Hepatocyte (in vitro differentiated cells): ENCODE measurements at regions not wholly inside any gene's neighbourhood (a gene's known extent, or its start where the extent isn't known, plus 50 kb on each side); places are given as distances from the start of the nearest gene placed in this dataset.

Experiments
- CTCF ChIP-seq: fragments of 200-600 bp; sonication (generic); IDR thresholded peaks from 2 replicates; pipeline ENCODE4 v1.5.1; 2016; ENCODE audit warnings: antibody characterized with exemption, mild to moderate bottlenecking; ENCODE audit not compliant: poor library complexity
- EZH2 ChIP-seq: fragments of 200-600 bp; sonication (generic); IDR thresholded peaks from 2 replicates; pipeline ENCODE4 v1.6.1; 2016; ENCODE audit warnings: antibody characterized with exemption, mild to moderate bottlenecking, borderline replicate concordance

- TF ChIP-seq EZH2: no peak
- TF ChIP-seq CTCF: no peak
These were observed 567.4 kb downstream of the KCNA4 start for GRCh38 chr11:29449281-29450074.
